RPMI8226 (cell line): ENCODE measurements at regions not wholly inside any gene's neighbourhood (a gene's known extent, or its start where the extent isn't known, plus 50 kb on each side); places are given as distances from the start of the nearest gene placed in this dataset.

Experiments used
- DNase-seq: peaks from one replicate; pipeline ENCODE4 v3.0.0-alpha.2; 2015

- no peak for DNase-seq
These were observed 71.3 kb upstream of the ENOX2 start for GRCh38 chrX:130974323-130974722.

GRCh38 chrX:130975947-130976346, 72.9 kb upstream of the ENOX2 start:
- peak; percentile 46 for DNase-seq

DNA sequence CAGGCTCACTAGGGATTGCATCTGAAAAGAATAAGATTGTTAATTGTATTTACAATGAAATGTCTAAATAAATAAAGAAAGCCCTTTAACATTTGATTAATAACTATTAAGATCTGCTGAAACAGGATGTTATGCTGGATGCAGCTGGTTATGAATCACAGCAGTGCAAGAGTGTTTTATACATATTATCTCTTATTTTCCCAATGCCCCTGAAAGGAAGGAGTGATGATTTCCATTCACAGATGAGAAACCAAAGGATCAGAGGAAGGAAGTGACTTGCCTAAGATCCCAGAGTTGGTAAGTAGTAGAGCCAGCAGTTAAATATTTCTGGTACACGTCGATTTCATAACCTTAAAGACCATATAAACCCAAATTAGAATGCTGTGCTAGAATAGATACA, 76.3 kb upstream of the ARHGAP36 start:
- DNase-seq = no peak

- no peak for DNase-seq
These were observed 73.4 kb upstream of the ARHGAP36 start for GRCh38 chrX:130984782-130985181.

DNA sequence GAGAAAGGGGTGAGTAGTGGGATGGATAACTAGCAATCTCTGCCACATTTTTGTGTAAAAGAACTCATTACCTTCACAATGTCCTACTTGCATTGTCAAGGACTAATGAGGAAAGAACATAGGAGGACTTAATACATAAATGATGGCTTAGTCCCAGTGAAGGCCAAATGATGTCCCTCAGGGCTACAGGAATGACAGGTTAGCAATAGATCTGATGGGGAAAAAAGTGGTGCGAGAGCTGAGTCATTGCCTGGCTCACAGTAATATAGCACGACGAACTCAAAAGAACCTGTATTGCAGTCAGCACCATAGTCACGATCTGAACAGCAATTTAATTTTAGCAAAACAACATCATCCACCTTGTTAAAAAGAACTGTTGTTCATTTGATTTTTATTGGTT, 70.9 kb upstream of the ARHGAP36 start:
- DNase-seq = no peak

DNA sequence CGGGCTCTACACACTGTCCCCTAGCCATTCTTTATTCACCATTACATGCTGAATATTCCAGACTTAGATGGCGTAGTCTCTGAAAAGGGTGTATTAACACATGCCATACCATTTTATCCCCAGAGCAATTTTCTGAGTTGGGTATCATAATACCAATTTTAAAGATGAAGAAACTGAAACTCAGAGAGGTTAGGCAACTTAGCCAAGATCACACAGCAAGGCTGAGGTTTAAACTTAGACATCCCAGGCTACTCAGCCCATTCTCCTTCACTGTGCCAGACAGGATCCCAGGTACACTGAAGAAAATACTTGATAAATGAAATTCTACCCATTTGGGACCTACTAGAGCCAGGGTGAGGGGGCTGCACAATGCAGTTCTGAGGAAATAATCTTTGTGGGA, 67.4 kb upstream of the ARHGAP36 start:
- no peak for DNase-seq

GRCh38 chrX:130994671-130995070, 63.5 kb upstream of the ARHGAP36 start:
- peak; percentile 37 for DNase-seq

GRCh38 chrX:130995439-130995838, 62.7 kb upstream of the ARHGAP36 start:
- DNase-seq = no peak

DNA sequence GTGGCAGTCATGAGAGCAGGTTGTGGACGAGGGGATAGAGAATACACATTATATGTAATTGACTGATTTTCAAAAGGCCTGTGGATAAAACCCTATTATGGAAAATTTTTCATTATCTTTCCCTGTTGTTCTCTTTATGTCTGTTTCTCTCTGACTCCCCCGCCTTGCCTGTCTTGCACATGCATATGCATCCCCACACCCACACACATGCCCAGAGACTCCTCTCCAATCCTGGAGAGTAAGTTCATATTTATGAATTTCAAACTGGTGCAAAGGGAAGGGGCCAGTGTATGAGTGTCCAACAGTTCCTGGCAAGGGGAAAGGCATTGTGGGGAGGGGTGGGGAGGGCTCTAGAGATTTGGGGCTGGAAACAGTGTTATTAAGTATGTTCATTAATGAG, 60.8 kb upstream of the ARHGAP36 start:
- no peak for DNase-seq

- DNase-seq = no peak
These were observed 58.8 kb upstream of the ARHGAP36 start for GRCh38 chrX:130999360-130999759.
